COLO668 (cell line): ENCODE measurements at regions not wholly inside any gene's neighbourhood (a gene's known extent, or its start where the extent isn't known, plus 50 kb on each side); places are given as distances from the start of the nearest gene placed in this dataset.

Source experiments
- DNase-seq: peaks from one replicate; lab custom pipeline; 2025; ENCODE audit not compliant: unreplicated experiment; lab: John Stamatoyannopoulos, UW

GRCh38 chr15:93296759-93297500 is 207.9 kb upstream of the RGMA start:
- no peak for DNase-seq

GRCh38 chr15:93294896-93295295 is 205.9 kb upstream of the RGMA start:
- no peak for DNase-seq

- DNase-seq, result no peak
These were observed 205.1 kb upstream of the RGMA start for GRCh38 chr15:93294066-93294465.

GRCh38 chr15:93291380-93291779 is 202.4 kb upstream of the RGMA start:
- no peak for DNase-seq

- no peak for DNase-seq
These were observed 201.6 kb upstream of the RGMA start for GRCh38 chr15:93290618-93290946.

GRCh38 chr15:93289941-93290617 is 201.1 kb upstream of the RGMA start:
- DNase-seq, result no peak

GRCh38 chr15:93288728-93289294 is 199.8 kb upstream of the RGMA start:
- DNase-seq, result no peak

GRCh38 chr15:93286446-93286845 is 197.4 kb upstream of the RGMA start:
- DNase-seq, result no peak

GRCh38 chr15:93283854-93284253 is 194.8 kb upstream of the RGMA start:
- DNase-seq, result no peak

GRCh38 chr15:93282808-93283207 is 193.8 kb upstream of the RGMA start:
- DNase-seq, result no peak

- no peak for DNase-seq
These were observed 189.8 kb upstream of the RGMA start for GRCh38 chr15:93278783-93279182.

GRCh38 chr15:93278006-93278405 is 189.0 kb upstream of the RGMA start:
- DNase-seq, result no peak

GRCh38 chr15:93274257-93274656 is 185.2 kb upstream of the RGMA start:
- DNase-seq, result no peak

- no peak for DNase-seq
These were observed 182.9 kb upstream of the RGMA start for GRCh38 chr15:93271871-93272270.

GRCh38 chr15:93270937-93271467 is 182.0 kb upstream of the RGMA start:
- DNase-seq, result no peak

GRCh38 chr15:93268066-93268465 is 179.1 kb upstream of the RGMA start:
- DNase-seq, result no peak

- DNase-seq, result no peak
These were observed 177.3 kb upstream of the RGMA start for GRCh38 chr15:93266291-93266690.

- peak; percentile 16 for DNase-seq
These were observed 176.1 kb upstream of the RGMA start for GRCh38 chr15:93265111-93265556.

- no peak for DNase-seq
These were observed 172.8 kb upstream of the RGMA start for GRCh38 chr15:93261845-93262244.

GRCh38 chr15:93257920-93258319 is 168.9 kb upstream of the RGMA start:
- no peak for DNase-seq

- no peak for DNase-seq
These were observed 164.7 kb upstream of the RGMA start for GRCh38 chr15:93253681-93254080.

GRCh38 chr15:93252780-93253179 is 163.8 kb upstream of the RGMA start:
- no peak for DNase-seq
